HepG2 (cell line): ENCODE measurements at regions not wholly inside any gene's neighbourhood (a gene's known extent, or its start where the extent isn't known, plus 50 kb on each side); places are given as distances from the start of the nearest gene placed in this dataset.

Experiments used
- ARNT ChIP-seq: fragments of 450-650 bp; IDR thresholded peaks from 2 replicates; pipeline ENCODE4 v1.6.1; 2017
- CBFB ChIP-seq: sonication (generic); formaldehyde crosslinking; IDR thresholded peaks from 2 replicates; pipeline ENCODE4 v1.4.0; 2020; ENCODE audit warnings: missing genetic modification reagents
- GATAD1 ChIP-seq: IDR thresholded peaks from 2 replicates; pipeline ENCODE4 v1.6.1; 2016; ENCODE audit warnings: missing genetic modification reagents, missing compliant biosample characterization
- SOX13 ChIP-seq, 3 experiments: fragments of 450-650 bp in 1 of 3; sonication (generic) in 1 of 3; formaldehyde crosslinking in 1 of 3; IDR thresholded peaks in 2 of 3; conservative IDR thresholded peaks in 1 of 3; 2 replicates each; pipeline versions ENCODE4 v1.5.0 to v1.6.1; 2016 to 2020; ENCODE audit warnings: antibody characterized with exemption in 1 of 3, mild to moderate bottlenecking in 1 of 3, missing compliant biosample characterization in 1 of 3, missing genetic modification reagents in 1 of 3, moderate library complexity in 1 of 3
- ZBTB21 ChIP-seq: sonication (generic); formaldehyde crosslinking; IDR thresholded peaks from 2 replicates; pipeline ENCODE4 v1.4.0; 2020; ENCODE audit warnings: missing genetic modification reagents
- ZNF703 ChIP-seq: sonication (generic); formaldehyde crosslinking; IDR thresholded peaks from 2 replicates; pipeline ENCODE4 v1.5.1; 2020; ENCODE audit warnings: missing genetic modification reagents, mild to moderate bottlenecking, moderate library complexity, borderline replicate concordance
- ZSCAN21 ChIP-seq: sonication (generic); formaldehyde crosslinking; IDR thresholded peaks from 2 replicates; pipeline ENCODE4 v1.8.0; 2022; ENCODE audit warnings: mild to moderate bottlenecking, missing genetic modification reagents, moderate library complexity, borderline replicate concordance
- TF ChIP-seq, protein P1 (sequence below): sonication (generic); formaldehyde crosslinking; IDR thresholded peaks from 2 replicates; pipeline ENCODE4 v1.4.0; 2020; ENCODE audit warnings: mild to moderate bottlenecking, missing genetic modification reagents

DNA sequence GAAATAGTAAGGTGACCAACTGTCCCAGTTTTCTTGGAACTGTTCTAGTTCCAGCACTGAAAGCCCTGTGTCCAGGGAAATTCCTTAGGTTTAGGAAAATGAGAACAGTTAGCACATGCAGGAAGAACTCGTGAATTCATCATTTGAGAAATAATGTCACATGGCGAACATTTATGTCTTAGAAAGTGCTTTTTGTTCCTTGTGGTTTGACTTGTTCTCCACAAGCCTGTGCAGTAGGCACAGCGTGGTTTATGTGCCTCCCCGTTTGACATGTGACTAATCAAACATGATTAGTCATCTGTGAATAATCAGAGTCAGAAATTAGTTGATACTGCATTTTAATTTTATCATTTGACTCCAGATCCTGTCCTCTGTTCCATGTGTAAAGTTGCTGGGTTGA, 556.0 kb upstream of the CPEB2 start:
- TF ChIP-seq ZBTB21: no peak
- no peak for TF ChIP-seq ZSCAN21 (CRISPR knock-in tag)
- no peak for TF ChIP-seq GATAD1 (CRISPR knock-in tag)
- TF ChIP-seq ZNF703: no peak
- TF ChIP-seq ARNT: no peak
- TF ChIP-seq CBFB (CRISPR knock-in tag): no peak
- no peak for TF ChIP-seq SOX13 (IDR thresholded peaks at IDR 0.05)
- no peak for TF ChIP-seq SOX13 (CRISPR knock-in tag; conservative IDR thresholded peaks at IDR 0.05 in 1 of 2, IDR thresholded peaks at IDR 0.05 in 1 of 2)
- TF ChIP-seq, protein P1, sequence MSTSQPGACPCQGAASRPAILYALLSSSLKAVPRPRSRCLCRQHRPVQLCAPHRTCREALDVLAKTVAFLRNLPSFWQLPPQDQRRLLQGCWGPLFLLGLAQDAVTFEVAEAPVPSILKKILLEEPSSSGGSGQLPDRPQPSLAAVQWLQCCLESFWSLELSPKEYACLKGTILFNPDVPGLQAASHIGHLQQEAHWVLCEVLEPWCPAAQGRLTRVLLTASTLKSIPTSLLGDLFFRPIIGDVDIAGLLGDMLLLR (CRISPR knock-in tag): no peak
